B cell (primary cell): ENCODE measurements at regions not wholly inside any gene's neighbourhood (a gene's known extent, or its start where the extent isn't known, plus 50 kb on each side); places are given as distances from the start of the nearest gene placed in this dataset.

Source experiments
- ATAC-seq: fragments of 200-7000 bp; cut with Tn5 transposase; one replicate; pipeline ENCODE4 v1.10.0; 2021; ENCODE audit warnings: low read depth, mild to moderate bottlenecking, moderate number of reproducible peaks, moderate library complexity
- CTCF ChIA-PET: fragments of 350-600 bp; sonication (Branson Sonifier 250); formaldehyde crosslinking; loops from one replicate; lab custom pipeline; 2021; ENCODE audit warnings: antibody characterized with exemption, inconsistent platforms; lab: Charles Lee
- POLR2A ChIA-PET: fragments of 350-600 bp; sonication (Branson Sonifier 250); formaldehyde crosslinking; loops from one replicate; lab custom pipeline; 2021; ENCODE audit warnings: antibody characterized with exemption; lab: Charles Lee
- DNase-seq: peaks from one replicate; pipeline ENCODE4 v3.0.0; 2013
- H2AFZ ChIP-seq: 2 replicates; pipeline ENCODE4 v1.6.1; 2012; ENCODE audit warnings: mild to moderate bottlenecking, low read depth, low read length; ENCODE audit not compliant: insufficient read depth, poor library complexity, severe bottlenecking
- H3K27ac ChIP-seq, 2 donors: 1 replicate in 1 of 2; 2 replicates in 1 of 2; pipeline ENCODE4 v1.5.1; 2012 to 2013; ENCODE audit warnings: low read length in 2 of 2, mild to moderate bottlenecking in 2 of 2, moderate library complexity in 1 of 2
- H3K27me3 ChIP-seq, 4 experiments: fragments of 200-600 bp in 1 of 4; sonication (generic) in 1 of 4; replicated peaks in 1 of 4; 1 replicate in 2 of 4; 2 replicates in 2 of 4; pipeline versions ENCODE4 v1.6.1 to v1.7.0; 2013 to 2016; ENCODE audit warnings: low read length in 3 of 4, mild to moderate bottlenecking in 2 of 4, mixed read lengths in 1 of 4, moderate library complexity in 1 of 4; ENCODE audit not compliant: insufficient read depth in 4 of 4, control insufficient read depth in 3 of 4; ENCODE audit errors: control extremely low read depth in 1 of 4
- H3K36me3 ChIP-seq, 2 experiments: replicated peaks in 1 of 2; 1 replicate in 1 of 2; 2 replicates in 1 of 2; pipeline versions ENCODE4 v1.6.1 to v1.7.1; 2013; ENCODE audit warnings: low read length in 1 of 2; ENCODE audit not compliant: insufficient read depth in 2 of 2, control insufficient read depth in 1 of 2; ENCODE audit errors: control extremely low read depth in 1 of 2, extremely low read depth in 1 of 2
- H3K4me1 ChIP-seq, 2 donors: fragments of 200-600 bp in 1 of 2; sonication (generic) in 1 of 2; 1 replicate in 1 of 2; 2 replicates in 1 of 2; pipeline versions ENCODE4 v1.5.1 to v1.6.1; 2013 to 2017; ENCODE audit warnings: low read length in 2 of 2; ENCODE audit not compliant: control insufficient read depth in 2 of 2, insufficient read depth in 2 of 2
- H3K4me2 ChIP-seq: replicated peaks from 2 replicates; pipeline ENCODE3; 2012; ENCODE audit warnings: mild to moderate bottlenecking, low read depth, low read length; ENCODE audit not compliant: poor library complexity, severe bottlenecking
- H3K4me3 ChIP-seq, 5 experiments: fragments of 200-600 bp in 1 of 5; sonication (generic) in 1 of 5; 1 replicate in 3 of 5; 2 replicates in 2 of 5; pipeline versions ENCODE4 v1.5.1 to v1.7.0; 2011 to 2016; ENCODE audit warnings: low read length in 4 of 5, mild to moderate bottlenecking in 4 of 5, low read depth in 2 of 5, control low read depth in 1 of 5, moderate library complexity in 1 of 5; ENCODE audit not compliant: insufficient read depth in 1 of 5; ENCODE audit errors: control extremely low read depth in 1 of 5, extremely low read depth in 1 of 5
- H3K79me2 ChIP-seq: fragments of 200-600 bp; sonication (generic); one replicate; pipeline ENCODE4 v1.6.0; 2016; ENCODE audit warnings: low read length; ENCODE audit not compliant: control insufficient read depth, insufficient read depth
- H3K9ac ChIP-seq: fragments of 200-600 bp; sonication (generic); 2 replicates; pipeline ENCODE4 v1.6.1; 2017; ENCODE audit warnings: mild to moderate bottlenecking, low read length, moderate library complexity
- H3K9me3 ChIP-seq, 3 donors: one replicate each; pipeline versions ENCODE4 v1.6.1 to v1.7.1; 2013; ENCODE audit warnings: low read length in 2 of 3; ENCODE audit not compliant: control insufficient read depth in 2 of 3, insufficient read depth in 1 of 3; ENCODE audit errors: control extremely low read depth in 1 of 3
- H4K20me1 ChIP-seq: 2 replicates; pipeline ENCODE4 v1.6.0; 2012; ENCODE audit warnings: mild to moderate bottlenecking, low read length; ENCODE audit not compliant: insufficient read depth, control insufficient read depth, poor library complexity, severe bottlenecking
- H3K27ac Mint-ChIP-seq: one replicate; pipeline ENCODE4 v1.8.0; 2021; ENCODE audit warnings: mixed read lengths
- H3K27me3 Mint-ChIP-seq: one replicate; pipeline ENCODE4 v1.8.0; 2021; ENCODE audit warnings: mixed read lengths
- H3K4me1 Mint-ChIP-seq: one replicate; pipeline ENCODE4 v1.8.0; 2021; ENCODE audit warnings: mixed read lengths
- H3K4me3 Mint-ChIP-seq: one replicate; pipeline ENCODE4 v1.8.0; 2021; ENCODE audit warnings: mixed read lengths
- H3K9me3 Mint-ChIP-seq: one replicate; pipeline ENCODE4 v1.8.0; 2022; ENCODE audit warnings: mixed read lengths; ENCODE audit not compliant: insufficient read depth
- CTCF ChIP-seq: fragments of 200-600 bp; IDR thresholded peaks from one replicate; pipeline ENCODE4 v1.8.0; 2022; ENCODE audit warnings: antibody characterized with exemption, mild to moderate bottlenecking
- EZH2 ChIP-seq: IDR thresholded peaks from 2 replicates; pipeline ENCODE4 v1.6.1; 2012; ENCODE audit warnings: borderline replicate concordance, low read depth, mild to moderate bottlenecking, moderate library complexity, low read length; ENCODE audit not compliant: insufficient read depth, poor library complexity, severe bottlenecking
- WGBS: methylation state at CpG from one replicate; pipeline ENCODE4 v1.1.5; 2013; ENCODE audit warnings: missing lambda C conversion rate; ENCODE audit not compliant: insufficient coverage; 5-methylcytosine and 5-hydroxymethylcytosine counted together
- intact Hi-C: fragments of 100-400 bp; cut with micrococcal nuclease; formaldehyde crosslinking; loops from one replicate; pipeline ENCODE4 v1.10.0; 2022

- H2AFZ ChIP-seq: no peak overlapping the region
- DNase-seq (no peak), ATAC-seq (no peak)
- H3K4me3 ChIP-seq: no peak overlapping the region
- no peaks in the 10 kb centered on the region for H4K20me1 ChIP-seq
- no peaks in the 10 kb centered on the region for H3K79me2 ChIP-seq
- POLR2A ChIA-PET: no interaction called here
- intact Hi-C loops: no loop called here
- no peak overlapping the region for H3K4me3 Mint-ChIP-seq
- CTCF ChIA-PET: no interaction called here
- H3K9me3 ChIP-seq: peaks cover 0 to 27% (median 0%) of the 10 kb centered on the region in 3 donors
- no peak overlapping the region for H3K27ac Mint-ChIP-seq
- H3K9me3 Mint-ChIP-seq: peaks cover 4% of the 10 kb centered on the region
- WGBS: 59% methylated on average over 42 of the region's 43 CpGs
- no peaks in the 10 kb centered on the region for H3K4me1 ChIP-seq
- H3K27me3 ChIP-seq: no peaks in the 10 kb centered on the region
- H3K4me1 Mint-ChIP-seq: no peaks in the 10 kb centered on the region
- TF ChIP-seq CTCF: no peak
- no peaks in the 10 kb centered on the region for H3K36me3 ChIP-seq
- H3K27me3 Mint-ChIP-seq: no peaks in the 10 kb centered on the region
- H3K9ac ChIP-seq: no peak overlapping the region
- H3K4me2 ChIP-seq: no peak overlapping the region
- no peak overlapping the region for H3K27ac ChIP-seq
These were observed 65.2 kb upstream of the SALL3 start for GRCh38 chr18:78914249-78914935.

GRCh38 chr18:78915446-78916008, 64.1 kb upstream of the SALL3 start:
- Mint-ChIP-seq H3K4me3 (no peak overlapping the region), H3K27me3 (no peaks in the 10 kb centered on the region), H3K4me1 (no peaks in the 10 kb centered on the region), H3K9me3 (peaks cover 4% of the 10 kb centered on the region), H3K27ac (no peak overlapping the region)
- DNase-seq (no peak), ATAC-seq (no peak)
- H3K79me2 ChIP-seq: no peaks in the 10 kb centered on the region
- H3K27ac ChIP-seq: no peak overlapping the region
- no peak overlapping the region for H3K9ac ChIP-seq
- no peak overlapping the region for H2AFZ ChIP-seq
- H3K4me2 ChIP-seq: no peak overlapping the region
- H3K36me3 ChIP-seq: no peaks in the 10 kb centered on the region
- 91% methylated on average over 15 of the region's 16 CpGs for WGBS
- H4K20me1 ChIP-seq: no peaks in the 10 kb centered on the region
- POLR2A ChIA-PET: no interaction called here
- H3K4me3 ChIP-seq: no peak overlapping the region
- H3K4me1 ChIP-seq: no peaks in the 10 kb centered on the region
- CTCF ChIA-PET: no interaction called here
- H3K27me3 ChIP-seq: no peaks in the 10 kb centered on the region
- intact Hi-C loops: no loop called here
- TF ChIP-seq EZH2 (no peak), CTCF (no peak)
- peaks cover 0 to 27% (median 0%) of the 10 kb centered on the region in 3 donors for H3K9me3 ChIP-seq
